ENCODE measurements at regions not wholly inside any gene's neighbourhood (a gene's known extent, or its start where the extent isn't known, plus 50 kb on each side); places are given as distances from the start of the nearest gene placed in this dataset.

DNA sequence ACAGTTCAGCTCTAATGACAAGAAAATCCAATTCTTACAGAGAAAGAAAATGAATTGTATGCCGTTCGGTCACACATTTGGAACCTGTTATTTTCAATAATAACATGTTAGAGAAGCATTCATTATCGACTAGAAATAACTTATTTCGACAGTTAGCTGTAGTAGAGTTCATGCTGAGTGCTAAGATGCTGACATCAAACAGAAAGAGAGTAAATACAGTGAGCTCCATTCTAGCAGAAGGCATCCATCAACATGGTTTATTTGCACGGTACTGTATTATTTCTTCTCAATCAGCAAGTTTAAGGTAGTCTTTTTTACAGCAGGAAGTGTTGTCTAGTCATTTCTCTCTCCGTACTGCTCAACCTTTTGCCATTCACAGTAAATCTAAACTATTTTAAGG lies 732.1 kb downstream of the STIM2 start:
- TF ChIP-seq, protein P1, sequence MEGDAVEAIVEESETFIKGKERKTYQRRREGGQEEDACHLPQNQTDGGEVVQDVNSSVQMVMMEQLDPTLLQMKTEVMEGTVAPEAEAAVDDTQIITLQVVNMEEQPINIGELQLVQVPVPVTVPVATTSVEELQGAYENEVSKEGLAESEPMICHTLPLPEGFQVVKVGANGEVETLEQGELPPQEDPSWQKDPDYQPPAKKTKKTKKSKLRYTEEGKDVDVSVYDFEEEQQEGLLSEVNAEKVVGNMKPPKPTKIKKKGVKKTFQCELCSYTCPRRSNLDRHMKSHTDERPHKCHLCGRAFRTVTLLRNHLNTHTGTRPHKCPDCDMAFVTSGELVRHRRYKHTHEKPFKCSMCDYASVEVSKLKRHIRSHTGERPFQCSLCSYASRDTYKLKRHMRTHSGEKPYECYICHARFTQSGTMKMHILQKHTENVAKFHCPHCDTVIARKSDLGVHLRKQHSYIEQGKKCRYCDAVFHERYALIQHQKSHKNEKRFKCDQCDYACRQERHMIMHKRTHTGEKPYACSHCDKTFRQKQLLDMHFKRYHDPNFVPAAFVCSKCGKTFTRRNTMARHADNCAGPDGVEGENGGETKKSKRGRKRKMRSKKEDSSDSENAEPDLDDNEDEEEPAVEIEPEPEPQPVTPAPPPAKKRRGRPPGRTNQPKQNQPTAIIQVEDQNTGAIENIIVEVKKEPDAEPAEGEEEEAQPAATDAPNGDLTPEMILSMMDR (IDR thresholded peaks at IDR 0.05) = no peak
- TF ChIP-seq POLR2A (IDR thresholded peaks at IDR 0.05) = no peak
